GM21390 (cell line): ENCODE measurements at regions not wholly inside any gene's neighbourhood (a gene's known extent, or its start where the extent isn't known, plus 50 kb on each side); places are given as distances from the start of the nearest gene placed in this dataset.

Experiments
- ATAC-seq: cut with Tn5 transposase; IDR thresholded peaks from one replicate; pipeline ENCODE4 v1.9.1; 2021; ENCODE audit not compliant: unreplicated experiment

- no peak for ATAC-seq
Observed at GRCh38 chr9:81292056-81292805, 397.1 kb downstream of the TLE1 start.

- ATAC-seq, result no peak
Observed at GRCh38 chr9:81289622-81290021, 399.7 kb downstream of the TLE1 start.

- ATAC-seq, result no peak
Observed at GRCh38 chr9:81268048-81268447, 421.3 kb downstream of the TLE1 start.

GRCh38 chr9:81266674-81267073 is 422.7 kb downstream of the TLE1 start:
- ATAC-seq, result no peak

- no peak for ATAC-seq
Observed at GRCh38 chr9:81266086-81266485, 423.3 kb downstream of the TLE1 start.

GRCh38 chr9:81264516-81264915 is 424.8 kb downstream of the TLE1 start:
- no peak for ATAC-seq

GRCh38 chr9:81259896-81260295 is 429.5 kb downstream of the TLE1 start:
- ATAC-seq, result no peak

GRCh38 chr9:81256368-81256767 is 433.0 kb downstream of the TLE1 start:
- no peak for ATAC-seq

GRCh38 chr9:81250606-81251005 is 438.7 kb downstream of the TLE1 start:
- ATAC-seq, result no peak

- no peak for ATAC-seq
Observed at GRCh38 chr9:81250041-81250440, 439.3 kb downstream of the TLE1 start.

- ATAC-seq, result no peak
Observed at GRCh38 chr9:81245254-81245956, 443.9 kb downstream of the TLE1 start.

- ATAC-seq, result no peak
Observed at GRCh38 chr9:81244631-81245030, 444.7 kb downstream of the TLE1 start.

GRCh38 chr9:81242866-81243265 is 446.5 kb downstream of the TLE1 start:
- no peak for ATAC-seq

GRCh38 chr9:81239388-81239787 is 450.0 kb downstream of the TLE1 start:
- no peak for ATAC-seq

- no peak for ATAC-seq
Observed at GRCh38 chr9:81237565-81238231, 451.6 kb downstream of the TLE1 start.

GRCh38 chr9:81234924-81235610 is 454.3 kb downstream of the TLE1 start:
- ATAC-seq, result no peak

- no peak for ATAC-seq
Observed at GRCh38 chr9:81231011-81231410, 458.3 kb downstream of the TLE1 start.

GRCh38 chr9:81227507-81228245 is 461.7 kb downstream of the TLE1 start:
- no peak for ATAC-seq

GRCh38 chr9:81225596-81225995 is 463.8 kb downstream of the TLE1 start:
- no peak for ATAC-seq

GRCh38 chr9:81224166-81225081 is 464.9 kb downstream of the TLE1 start:
- no peak for ATAC-seq
